GM12878 (cell line): ENCODE measurements at regions not wholly inside any gene's neighbourhood (a gene's known extent, or its start where the extent isn't known, plus 50 kb on each side); places are given as distances from the start of the nearest gene placed in this dataset.

Source experiments
- ATAC-seq: fragments of 200-7000 bp; cut with Tn5 transposase; 3 replicates; pipeline ENCODE4 v1.9.1; 2020; ENCODE audit warnings: mild to moderate bottlenecking, moderate library complexity
- BruUV-seq: library from RNA; stranded (reverse); fragments of 400-500 nt; replicated peaks from 2 replicates; lab custom pipeline; 2021; lab: Mats Ljungman, UMichigan
- CTCF ChIA-PET: fragments of 300-600 bp; sonication (Branson Sonifier 250); formaldehyde crosslinking; extraction: SDS; loops from one replicate; lab custom pipeline; 2021; ENCODE audit warnings: inconsistent platforms; lab: Yijun Ruan, JAX
- POLR2A ChIA-PET: fragments of 350-600 bp; formaldehyde crosslinking; extraction: SDS; loops from one replicate; lab custom pipeline; 2021; ENCODE audit warnings: inconsistent platforms; lab: Charles Lee
- RAD21 ChIA-PET: fragments of 300-600 bp; sonication (Branson Sonifier 250); formaldehyde crosslinking; loops from one replicate; lab custom pipeline; 2023; ENCODE audit warnings: antibody characterized with exemption; ENCODE audit not compliant: unreplicated experiment; lab: Charles Lee
- SMC1A ChIA-PET: fragments of 300-600 bp; sonication (Branson Sonifier 250); formaldehyde crosslinking; loops from one replicate; lab custom pipeline; 2023; ENCODE audit not compliant: unreplicated experiment, uncharacterized antibody; lab: Charles Lee
- DNase-seq: peaks from one replicate; pipeline ENCODE4 v3.0.0-alpha.2; 2011; ENCODE audit warnings: low read depth, low spot score
- FAIRE-seq: peaks from 3 replicates; lab custom pipeline; 2011; peaks lifted over from hg19 to GRCh38; lab: Jason Lieb, UNC
- H2AFZ ChIP-seq: 2 replicates; pipeline ENCODE4 v1.6.0; 2011; ENCODE audit warnings: low read depth, low read length, control low read depth; ENCODE audit not compliant: control insufficient read depth
- H3K27ac ChIP-seq: 2 replicates; pipeline ENCODE4 v1.5.1; 2011; ENCODE audit warnings: control low read depth; ENCODE audit not compliant: control insufficient read depth, insufficient read depth
- H3K27me3 ChIP-seq, 2 experiments: replicated peaks in 1 of 2; 2 replicates each; pipeline versions ENCODE4 v1.6.0 to v1.6.1; 2011; ENCODE audit warnings: low read length in 1 of 2; ENCODE audit not compliant: control insufficient read depth in 2 of 2, insufficient read depth in 2 of 2
- H3K36me3 ChIP-seq, 2 experiments: 2 replicates each; pipeline ENCODE4 v1.5.1; 2011; ENCODE audit warnings: low read length in 1 of 2; ENCODE audit not compliant: control insufficient read depth in 2 of 2, insufficient read depth in 2 of 2
- H3K4me1 ChIP-seq: 2 replicates; pipeline ENCODE4 v1.6.1; 2011; ENCODE audit warnings: mild to moderate bottlenecking, low read length, moderate library complexity, mixed read lengths; ENCODE audit not compliant: control insufficient read depth, insufficient read depth
- H3K4me2 ChIP-seq: 2 replicates; pipeline ENCODE4 v1.6.0; 2011; ENCODE audit warnings: control low read depth; ENCODE audit not compliant: control insufficient read depth, insufficient read depth
- H3K4me3 ChIP-seq: fragments of 200-600 bp; sonication (generic); 2 replicates; pipeline ENCODE4 v1.5.1; 2016
- H3K79me2 ChIP-seq: 2 replicates; pipeline ENCODE4 v1.6.0; 2011; ENCODE audit warnings: low read length; ENCODE audit not compliant: control insufficient read depth, insufficient read depth
- H3K9ac ChIP-seq: 2 replicates; pipeline ENCODE4 v1.8.0; 2011; ENCODE audit warnings: low read length, control low read depth, mixed read lengths; ENCODE audit not compliant: control insufficient read depth, insufficient read depth
- H3K9me3 ChIP-seq: replicated peaks from 3 replicates; pipeline ENCODE4 v1.5.1; 2011; ENCODE audit warnings: mild to moderate bottlenecking, low read length; ENCODE audit not compliant: control insufficient read depth, insufficient read depth
- H4K20me1 ChIP-seq: 2 replicates; pipeline ENCODE4 v1.6.0; 2011; ENCODE audit not compliant: control insufficient read depth, insufficient read depth
- BRCA1 ChIP-seq: IDR thresholded peaks from 2 replicates; pipeline ENCODE4 v1.6.1; 2011; ENCODE audit warnings: low read depth, low read length, improper control_type of control experiment
- CHD1 ChIP-seq: IDR thresholded peaks from 2 replicates; pipeline ENCODE4 v1.6.1; 2012; ENCODE audit warnings: low read depth, low read length, improper control_type of control experiment
- CREM ChIP-seq: IDR thresholded peaks from 2 replicates; pipeline ENCODE4 v1.6.1; 2014; ENCODE audit warnings: antibody characterized with exemption, low read depth
- E2F4 ChIP-seq: IDR thresholded peaks from 2 replicates; pipeline ENCODE4 v1.6.1; 2012; ENCODE audit warnings: low read depth, low read length, improper control_type of control experiment
- E4F1 ChIP-seq: fragments of 450-650 bp; IDR thresholded peaks from 2 replicates; pipeline ENCODE4 v1.6.1; 2018; ENCODE audit warnings: borderline replicate concordance, mild to moderate bottlenecking; ENCODE audit not compliant: partially characterized antibody
- EGR1 ChIP-seq, 2 experiments: IDR thresholded peaks; 1 replicate in 1 of 2; 2 replicates in 1 of 2; pipeline ENCODE4 v1.6.1; 2011 to 2012; ENCODE audit warnings: low read depth in 2 of 2, low read length in 2 of 2, borderline replicate concordance in 1 of 2, mild to moderate bottlenecking in 1 of 2, moderate library complexity in 1 of 2
- ESRRA ChIP-seq: IDR thresholded peaks from 2 replicates; pipeline ENCODE4 v1.6.1; 2012; ENCODE audit warnings: mild to moderate bottlenecking, low read length, improper control_type of control experiment
- FOXK2 ChIP-seq: fragments of 450-650 bp; IDR thresholded peaks from 2 replicates; pipeline ENCODE4 v1.6.1; 2017; ENCODE audit warnings: mild to moderate bottlenecking, moderate library complexity
- HSF1 ChIP-seq: fragments of 150-350 bp; IDR thresholded peaks from 2 replicates; pipeline ENCODE4 v1.6.1; 2014; ENCODE audit warnings: mild to moderate bottlenecking, low read depth, low read length
- IRF4 ChIP-seq: IDR thresholded peaks from 2 replicates; pipeline ENCODE4 v1.6.1; 2011; ENCODE audit warnings: low read depth, low read length
- JUNB ChIP-seq: IDR thresholded peaks from 2 replicates; pipeline ENCODE4 v1.6.1; 2016; ENCODE audit warnings: antibody characterized with exemption, mild to moderate bottlenecking
- SMAD1 ChIP-seq: fragments of 450-650 bp; IDR thresholded peaks from 2 replicates; pipeline ENCODE4 v1.6.1; 2018; ENCODE audit warnings: mild to moderate bottlenecking, low read depth; ENCODE audit not compliant: partially characterized antibody
- TARDBP ChIP-seq: IDR thresholded peaks from 2 replicates; pipeline ENCODE4 v1.6.1; 2016; ENCODE audit warnings: borderline replicate concordance
- YY1 ChIP-seq: IDR thresholded peaks from 2 replicates; pipeline ENCODE4 v1.6.1; 2011; ENCODE audit warnings: low read depth, mild to moderate bottlenecking, low read length
- ZNF207 ChIP-seq: fragments of 450-650 bp; IDR thresholded peaks from 2 replicates; pipeline ENCODE4 v1.6.1; 2014; ENCODE audit warnings: antibody characterized with exemption, mild to moderate bottlenecking, borderline replicate concordance
- WGBS: methylation state at CpG from one replicate; pipeline ENCODE4 v1.1.6; 2016; ENCODE audit warnings: low lambda C conversion rate; ENCODE audit not compliant: insufficient replicate concordance, insufficient coverage; ENCODE audit errors: missing lambda C conversion rate; 5-methylcytosine and 5-hydroxymethylcytosine counted together
- in situ Hi-C: fragments of 300-500 bp; cut with MboI; formaldehyde crosslinking; loops from 9 replicates; pipeline ENCODE4 v1.14.3; 2018; ENCODE audit warnings: mixed read lengths
- intact Hi-C: fragments of 100-400 bp; cut with micrococcal nuclease; formaldehyde crosslinking; loops from one replicate; pipeline ENCODE4 v1.14.2; 2022; ENCODE audit not compliant: unreplicated experiment

- no TSS peak for BruUV-seq
- no peak for ATAC-seq
- no peak for TF ChIP-seq YY1
- TF ChIP-seq CREM: no peak
- no peak for TF ChIP-seq HSF1
- TF ChIP-seq TARDBP: no peak
- no peak for TF ChIP-seq SMAD1
- no peak for TF ChIP-seq IRF4
- TF ChIP-seq CHD1: no peak
- H3K79me2 ChIP-seq: no peaks in the 10 kb centered on the region
- RAD21 ChIA-PET: no interaction called here
- H2AFZ ChIP-seq: no peak overlapping the region
- WGBS: no CpG with 5 or more reads among the region's 1 CpG
- no peak overlapping the region for H3K4me3 ChIP-seq
- CTCF ChIA-PET: no interaction called here
- H3K9ac ChIP-seq: no peak overlapping the region
- no peaks in the 10 kb centered on the region for H3K27me3 ChIP-seq
- no peak overlapping the region for H3K27ac ChIP-seq
- no peak for FAIRE-seq
- DNase-seq: no peak
- POLR2A ChIA-PET: no interaction called here
- SMC1A ChIA-PET: no interaction called here
- H3K36me3 ChIP-seq: no peaks in the 10 kb centered on the region
- no peaks in the 10 kb centered on the region for H3K9me3 ChIP-seq
- in situ Hi-C loops (no loop called here), intact Hi-C loops (no loop called here)
- no peaks in the 10 kb centered on the region for H4K20me1 ChIP-seq
- no peaks in the 10 kb centered on the region for H3K4me1 ChIP-seq
- no peak overlapping the region for H3K4me2 ChIP-seq
Observed at GRCh38 chrY:7805624-7806023, 894.1 kb upstream of the AMELY start.

GRCh38 chrY:7803737-7804136 lies 892.2 kb upstream of the AMELY start:
- CTCF ChIA-PET: no interaction called here
- POLR2A ChIA-PET: no interaction called here
- no peaks in the 10 kb centered on the region for H3K9me3 ChIP-seq
- H3K27ac ChIP-seq: no peak overlapping the region
- H3K4me2 ChIP-seq: no peak overlapping the region
- no peaks in the 10 kb centered on the region for H3K79me2 ChIP-seq
- H3K27me3 ChIP-seq: no peaks in the 10 kb centered on the region
- ATAC-seq: no peak
- H4K20me1 ChIP-seq: no peaks in the 10 kb centered on the region
- no peak overlapping the region for H2AFZ ChIP-seq
- in situ Hi-C loops (no loop called here), intact Hi-C loops (no loop called here)
- RAD21 ChIA-PET: no interaction called here
- SMC1A ChIA-PET: no interaction called here
- no peaks in the 10 kb centered on the region for H3K4me1 ChIP-seq
- no peak overlapping the region for H3K4me3 ChIP-seq
- no peaks in the 10 kb centered on the region for H3K36me3 ChIP-seq
- WGBS: no CpG with 5 or more reads among the region's 1 CpG
- FAIRE-seq: no peak
- BruUV-seq: no TSS peak
- no peak for DNase-seq
- H3K9ac ChIP-seq: no peak overlapping the region
- TF ChIP-seq ESRRA: no peak
- TF ChIP-seq E2F4: no peak
- TF ChIP-seq BRCA1: no peak
- no peak for TF ChIP-seq FOXK2
- TF ChIP-seq YY1: no peak
- TF ChIP-seq JUNB: no peak
- no peak for TF ChIP-seq EGR1 (IDR thresholded peaks at IDR 0.05; ENCODE audit: borderline replicate concordance in 1 of 2, low read depth in 2 of 2, low read length in 2 of 2)
- TF ChIP-seq ZNF207: no peak
- TF ChIP-seq E4F1: no peak
